ENCODE measurements at regions not wholly inside any gene's neighbourhood (a gene's known extent, or its start where the extent isn't known, plus 50 kb on each side); places are given as distances from the start of the nearest gene placed in this dataset.

DNA sequence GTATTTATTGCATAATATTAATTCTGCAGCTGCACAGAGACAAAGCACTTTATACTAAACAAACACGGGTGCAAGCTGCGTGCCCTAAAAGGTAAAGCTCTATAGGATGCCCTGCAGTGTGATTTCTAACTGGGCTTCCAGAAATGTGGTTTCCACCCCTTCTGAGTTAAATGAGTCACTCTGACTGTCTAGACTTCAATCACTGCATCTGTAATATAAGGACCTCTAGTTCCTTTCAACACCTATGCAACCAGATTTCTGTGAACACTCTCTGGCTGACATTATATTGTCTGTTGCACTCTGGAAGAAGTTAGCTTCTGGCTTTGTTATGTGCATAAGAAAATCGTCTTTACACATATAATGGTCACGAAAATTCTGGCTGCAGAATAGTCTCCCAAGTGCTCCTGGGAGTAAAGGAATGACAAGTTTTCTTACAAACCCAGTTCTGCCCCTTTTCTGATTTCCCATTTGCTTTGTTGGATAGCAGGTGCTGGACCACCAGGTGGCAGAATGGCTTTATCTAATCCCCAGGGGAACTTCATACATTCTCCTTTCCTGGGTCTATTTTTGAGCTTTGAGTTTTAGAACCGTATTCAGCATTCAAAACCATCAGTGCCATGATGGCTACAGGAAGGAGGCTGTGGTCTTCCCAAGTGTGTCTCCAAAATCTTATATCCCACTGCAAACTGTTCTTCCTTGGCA, 842.2 kb downstream of the STIM2 start:
- H3K36me3 ChIP-seq: no peaks in the 10 kb centered on the region
- WGBS, 4 donors: 48 to 63% (median 57%) methylated on average over 5 of the region's 5 CpGs
- ATAC-seq (no peak), DNase-seq (no peak)
- no peak for TF ChIP-seq POLR2A (IDR thresholded peaks at IDR 0.05)
- TF ChIP-seq CTCF (IDR thresholded peaks at IDR 0.05): peak in 1 of 12 donors; percentile 13
- intact Hi-C loops (cut with DNase I): no loop called here
- H3K27me3 ChIP-seq: no peaks in the 10 kb centered on the region
- H3K4me3 ChIP-seq: no peak overlapping the region
- no peak overlapping the region for H3K27ac ChIP-seq
- peaks cover 0 to 2% (median 0%) of the 10 kb centered on the region in 12 donors for H3K9me3 ChIP-seq
- H3K4me1 ChIP-seq: no peaks in the 10 kb centered on the region

DNA sequence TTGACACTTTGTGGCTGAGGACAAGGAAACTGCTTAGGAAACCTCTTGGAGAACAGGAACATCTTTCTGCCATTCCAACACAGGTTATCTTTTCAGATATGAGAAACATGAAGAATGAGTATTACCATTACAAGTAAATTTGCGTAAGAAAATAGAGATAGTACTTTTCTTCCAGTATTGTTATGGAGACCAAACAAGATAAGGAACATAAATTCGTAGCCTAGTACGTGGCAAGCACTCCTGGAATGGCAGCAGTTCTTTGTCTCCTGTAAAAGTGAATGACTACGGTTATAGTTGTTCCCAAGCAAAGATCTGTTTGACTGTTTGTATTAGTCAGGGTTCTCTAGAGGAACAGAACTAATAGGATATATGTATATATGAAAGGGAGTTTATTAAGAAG, 843.1 kb downstream of the STIM2 start:
- Histone ChIP-seq H3K4me1 (no peaks in the 10 kb centered on the region), H3K27me3 (no peaks in the 10 kb centered on the region), H3K4me3 (no peak overlapping the region), H3K36me3 (no peaks in the 10 kb centered on the region), H3K9me3 (no peaks in the 10 kb centered on the region), H3K27ac (no peak overlapping the region)
- 80 to 88% (median 81%) methylated on average over 4 of the region's 4 CpGs for WGBS, 4 donors
- ATAC-seq (no peak), DNase-seq (no peak)
- TF ChIP-seq CTCF (IDR thresholded peaks at IDR 0.05): no peak
- TF ChIP-seq POLR2A (IDR thresholded peaks at IDR 0.05): no peak
- intact Hi-C loops (cut with DNase I): no loop called here

DNA sequence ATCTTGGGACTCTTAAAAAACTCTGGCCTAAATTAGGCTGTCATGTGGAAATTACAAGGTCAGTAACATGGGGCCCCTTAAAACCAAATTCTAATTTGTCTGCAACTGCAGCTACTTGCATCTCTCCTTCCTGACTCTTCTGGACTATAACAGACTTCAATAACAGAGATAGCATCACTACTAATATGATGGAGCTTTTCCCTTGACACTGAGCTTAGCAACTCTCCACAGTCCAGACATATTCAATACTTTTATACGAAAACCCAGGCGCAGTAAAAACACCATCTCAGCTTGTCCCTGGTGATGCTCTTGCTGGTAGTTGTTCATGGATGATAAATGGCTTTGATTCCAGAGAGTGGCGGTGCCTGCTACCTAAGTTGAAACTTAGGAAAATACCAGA, 850.4 kb downstream of the STIM2 start:
- WGBS, 4 donors: 92 to 95% (median 95%) methylated on average over 3 of the region's 3 CpGs
- TF ChIP-seq CTCF (IDR thresholded peaks at IDR 0.05): no peak
- no peak for TF ChIP-seq POLR2A (IDR thresholded peaks at IDR 0.05)
- ATAC-seq: no peak

GRCh38 chr4:27714073-27714472, 853.4 kb downstream of the STIM2 start:
- no peak overlapping the region for H3K27ac ChIP-seq
- TF ChIP-seq CTCF (IDR thresholded peaks at IDR 0.05) (no peak), POLR2A (IDR thresholded peaks at IDR 0.05) (no peak)
- H3K4me3 ChIP-seq: no peak overlapping the region
- no peaks in the 10 kb centered on the region for H3K4me1 ChIP-seq
- H3K36me3 ChIP-seq: no peaks in the 10 kb centered on the region
- H3K9me3 ChIP-seq: no peaks in the 10 kb centered on the region
- no peaks in the 10 kb centered on the region for H3K27me3 ChIP-seq
- ATAC-seq: no peak
- no peak for DNase-seq
- intact Hi-C loops (cut with DNase I): no loop called here
- 28 to 44% (median 34%) methylated on average over 1 of the region's 1 CpG for WGBS, 4 donors

More for the DNA sequence above, 850.4 kb downstream of the STIM2 start:
- no peak for DNase-seq
- no peaks in the 10 kb centered on the region for H3K4me1 ChIP-seq
- no peaks in the 10 kb centered on the region for H3K9me3 ChIP-seq
- no peak overlapping the region for H3K27ac ChIP-seq
- no peaks in the 10 kb centered on the region for H3K36me3 ChIP-seq
- H3K27me3 ChIP-seq: no peaks in the 10 kb centered on the region
- no peak overlapping the region for H3K4me3 ChIP-seq
- intact Hi-C loops (cut with DNase I): no loop called here

Measured in heart left ventricle (tissue), 16 donors.